A549 (cell line): ENCODE measurements at regions not wholly inside any gene's neighbourhood (a gene's known extent, or its start where the extent isn't known, plus 50 kb on each side); places are given as distances from the start of the nearest gene placed in this dataset.

Source experiments
- ATAC-seq, 2 experiments: fragments of 200-7000 bp in 1 of 2; fragments of >200 bp in 1 of 2; cut with Nextera tagmentation in 1 of 2; cut with Tn5 transposase in 1 of 2; 3 replicates each; pipeline versions ENCODE4 v1.8.0 to v1.9.1; 2018 to 2020; ENCODE audit warnings: mild to moderate bottlenecking in 1 of 2, moderate library complexity in 1 of 2
- CTCF ChIA-PET: fragments of 300-600 bp; sonication (Branson Sonifier 250); formaldehyde crosslinking; extraction: SDS; loops from one replicate; lab custom pipeline; 2021; ENCODE audit warnings: antibody characterized with exemption, inconsistent platforms; lab: Yijun Ruan, JAX
- POLR2A ChIA-PET: fragments of 350-600 bp; formaldehyde crosslinking; extraction: SDS; loops from one replicate; lab custom pipeline; 2021; ENCODE audit warnings: antibody characterized with exemption, inconsistent platforms; lab: Yijun Ruan, JAX
- DNase-seq, 2 experiments: peaks; one replicate each; pipeline versions ENCODE4 v3.0.0 to v3.0.0-alpha.2; 2011 to 2016; ENCODE audit warnings: low read depth in 1 of 2, low spot score in 1 of 2
- FAIRE-seq: peaks from 2 replicates; lab custom pipeline; 2011; peaks lifted over from hg19 to GRCh38; lab: Jason Lieb, UNC
- H3K27ac ChIP-seq, 2 experiments: fragments of >200 bp; sonication (Bioruptor Twin); formaldehyde crosslinking; 3 replicates each; pipeline ENCODE4 v1.5.1; 2016 to 2017
- H3K4me1 ChIP-seq: fragments of >200 bp; sonication (Bioruptor Twin); formaldehyde crosslinking; 3 replicates; pipeline ENCODE4 v1.6.1; 2016
- H3K4me2 ChIP-seq: fragments of >200 bp; sonication (Bioruptor Twin); formaldehyde crosslinking; 3 replicates; pipeline ENCODE4 v1.6.1; 2016
- H3K4me3 ChIP-seq: fragments of >200 bp; sonication (Bioruptor Twin); formaldehyde crosslinking; 3 replicates; pipeline ENCODE4 v1.5.1; 2016
- H3K9me3 ChIP-seq: fragments of >200 bp; sonication (Bioruptor Twin); formaldehyde crosslinking; 3 replicates; pipeline ENCODE4 v1.6.1; 2016
- ATOH8 ChIP-seq: fragments of 250-450 bp; sonication (Bioruptor Pico); IDR thresholded peaks from 2 replicates; pipeline ENCODE4 v1.5.0; 2020; ENCODE audit warnings: low read depth, mild to moderate bottlenecking, moderate library complexity
- BHLHE40 ChIP-seq: IDR thresholded peaks from 2 replicates; pipeline ENCODE4 v1.6.1; 2012; ENCODE audit warnings: low read depth, low read length, inconsistent platforms
- CBX8 ChIP-seq: fragments of 200-600 bp; sonication (generic); IDR thresholded peaks from 2 replicates; pipeline ENCODE4 v1.6.1; 2016
- CEBPB ChIP-seq, 2 experiments: fragments of >200 bp in 1 of 2; sonication (Bioruptor Twin) in 1 of 2; formaldehyde crosslinking in 1 of 2; IDR thresholded peaks; 2 replicates each; pipeline ENCODE4 v1.6.1; 2012 to 2016
- CTCF ChIP-seq: fragments of >200 bp; sonication (Bioruptor Twin); formaldehyde crosslinking; IDR thresholded peaks from 3 replicates; pipeline ENCODE4 v1.5.1; 2016
- EHMT2 ChIP-seq: fragments of 200-600 bp; sonication (generic); IDR thresholded peaks from 2 replicates; pipeline ENCODE4 v1.6.1; 2016; ENCODE audit warnings: antibody characterized with exemption, low read depth, mild to moderate bottlenecking, moderate library complexity
- HMGXB4 ChIP-seq: fragments of 250-450 bp; sonication (Bioruptor Pico); IDR thresholded peaks from 2 replicates; pipeline ENCODE4 v1.5.0; 2021; ENCODE audit warnings: mild to moderate bottlenecking, moderate library complexity, borderline replicate concordance
- JUN ChIP-seq, 2 experiments: fragments of >200 bp; sonication (Bioruptor Twin); formaldehyde crosslinking; IDR thresholded peaks; 2 replicates in 1 of 2; 3 replicates in 1 of 2; pipeline ENCODE4 v1.6.1; 2016 to 2017
- KDM5A ChIP-seq: fragments of 200-600 bp; sonication (generic); IDR thresholded peaks from 2 replicates; pipeline ENCODE4 v1.6.1; 2016; ENCODE audit warnings: antibody characterized with exemption, mild to moderate bottlenecking
- MAFK ChIP-seq: fragments of 450-650 bp; IDR thresholded peaks from 2 replicates; pipeline ENCODE4 v1.6.1; 2014; ENCODE audit not compliant: partially characterized antibody
- MAZ ChIP-seq: fragments of 150-350 bp; IDR thresholded peaks from 2 replicates; pipeline ENCODE4 v1.6.1; 2014; ENCODE audit warnings: antibody characterized with exemption, low read depth, low read length, borderline replicate concordance
- MYC ChIP-seq: IDR thresholded peaks from 2 replicates; pipeline ENCODE4 v1.6.1; 2012; ENCODE audit warnings: mild to moderate bottlenecking, inconsistent platforms, low read length, improper control_type of control experiment, borderline replicate concordance
- NPAS2 ChIP-seq: fragments of 250-450 bp; sonication (Bioruptor Pico); IDR thresholded peaks from 2 replicates; pipeline ENCODE4 v1.8.0; 2022; ENCODE audit warnings: mild to moderate bottlenecking, moderate library complexity, borderline replicate concordance
- NR3C1 ChIP-seq: fragments of >200 bp; sonication (Bioruptor Twin); formaldehyde crosslinking; IDR thresholded peaks from 3 replicates; pipeline ENCODE4 v1.6.1; 2017
- PHF8 ChIP-seq: fragments of 200-600 bp; sonication (generic); IDR thresholded peaks from 2 replicates; pipeline ENCODE4 v1.6.1; 2016; ENCODE audit warnings: low read depth, mild to moderate bottlenecking, antibody characterized with exemption, moderate library complexity, borderline replicate concordance
- POLR2A ChIP-seq: IDR thresholded peaks from 2 replicates; pipeline ENCODE4 v1.6.1; 2012; ENCODE audit warnings: mild to moderate bottlenecking, low read length
- RARB ChIP-seq: fragments of 250-450 bp; sonication (Bioruptor Pico); IDR thresholded peaks from 2 replicates; pipeline ENCODE4 v1.8.0; 2021; ENCODE audit warnings: mild to moderate bottlenecking, moderate library complexity
- RNF2 ChIP-seq: fragments of 200-600 bp; sonication (generic); IDR thresholded peaks from 2 replicates; pipeline ENCODE4 v1.6.1; 2016; ENCODE audit warnings: low read depth, mild to moderate bottlenecking, antibody characterized with exemption, moderate library complexity, borderline replicate concordance
- SREBF2 ChIP-seq: fragments of 450-650 bp; IDR thresholded peaks from 2 replicates; pipeline ENCODE4 v1.6.1; 2014; ENCODE audit warnings: mild to moderate bottlenecking, moderate library complexity
- TP53 ChIP-seq: fragments of 250-450 bp; sonication (Bioruptor Pico); IDR thresholded peaks from 2 replicates; pipeline ENCODE4 v1.5.0; 2021; ENCODE audit warnings: mild to moderate bottlenecking, moderate library complexity
- ZSCAN20 ChIP-seq: fragments of 250-450 bp; sonication (Bioruptor Pico); IDR thresholded peaks from 2 replicates; pipeline ENCODE4 v1.8.0; 2022; ENCODE audit warnings: mild to moderate bottlenecking, moderate library complexity
- WGBS: methylation state at CpG from one replicate; pipeline ENCODE4 v1.1.6; 2017; ENCODE audit errors: missing lambda C conversion rate; 5-methylcytosine and 5-hydroxymethylcytosine counted together

GRCh38 chr1:228911225-228912210 is 176.2 kb downstream of the RHOU start:
- FAIRE-seq (no peak), DNase-seq (no peak), ATAC-seq (no peak)
- no peak for TF ChIP-seq JUN (IDR thresholded peaks at IDR 0.05)
- TF ChIP-seq RNF2, result no peak
- no peak for TF ChIP-seq NR3C1
- CTCF ChIA-PET, result no interaction called here
- Histone ChIP-seq H3K4me1 (no peaks in the 10 kb centered on the region), H3K27ac (no peak overlapping the region), H3K4me2 (no peak overlapping the region), H3K4me3 (no peak overlapping the region), H3K9me3 (no peaks in the 10 kb centered on the region)
- WGBS, result 82% methylated on average over 13 of the region's 14 CpGs
- POLR2A ChIA-PET, result no interaction called here

GRCh38 chr1:228913626-228914414 is 178.5 kb downstream of the RHOU start:
- Histone ChIP-seq H3K9me3 (no peaks in the 10 kb centered on the region), H3K4me1 (no peaks in the 10 kb centered on the region), H3K4me2 (no peak overlapping the region), H3K27ac (no peak overlapping the region), H3K4me3 (no peak overlapping the region)
- no peak for FAIRE-seq
- CTCF ChIA-PET, result interaction anchor here (0.5 to 1.8 kb wide), 3 partner anchors 10 to 68 kb away, joined by 3 to 6 read pairs (median 3); no protein-coding TSS in a partner anchor
- POLR2A ChIA-PET, result no interaction called here
- WGBS, result 93% methylated on average over 8 of the region's 8 CpGs
- ATAC-seq, result no peak
- TF ChIP-seq CTCF, result no peak
- TF ChIP-seq KDM5A, result no peak
- TF ChIP-seq MYC, result no peak
- no peak for DNase-seq

- no peak for TF ChIP-seq ZSCAN20 (CRISPR knock-in tag)
- no peak for TF ChIP-seq BHLHE40
- no peak for TF ChIP-seq PHF8
- TF ChIP-seq HMGXB4 (CRISPR knock-in tag), result no peak
- no peak for TF ChIP-seq EHMT2
- no peak for TF ChIP-seq POLR2A
- no peak for TF ChIP-seq NPAS2
- TF ChIP-seq SREBF2, result no peak
- TF ChIP-seq CBX8, result no peak
- no peak for TF ChIP-seq MAFK
- TF ChIP-seq TP53 (CRISPR knock-in tag), result no peak
- no peak for TF ChIP-seq MYC
- no peak for TF ChIP-seq RARB (CRISPR knock-in tag)
- TF ChIP-seq CEBPB (IDR thresholded peaks at IDR 0.05), result no peak
- no peak for TF ChIP-seq RNF2
- TF ChIP-seq MAZ, result no peak
- TF ChIP-seq ATOH8 (CRISPR knock-in tag), result no peak
- 95% methylated on average over 1 of the region's 1 CpG for WGBS
- ChIA-PET POLR2A (no interaction called here), CTCF (interaction anchor here (1.8 kb wide), 1 partner anchor 11 kb away, joined by 6 read pairs; no protein-coding TSS in a partner anchor)
- DNase-seq (no peak), FAIRE-seq (no peak), ATAC-seq (no peak)
- no peak overlapping the region for H3K27ac ChIP-seq
- no peaks in the 10 kb centered on the region for H3K9me3 ChIP-seq
- H3K4me2 ChIP-seq, result no peak overlapping the region
- H3K4me3 ChIP-seq, result no peak overlapping the region
- no peaks in the 10 kb centered on the region for H3K4me1 ChIP-seq
Observed at GRCh38 chr1:228914700-228915099, 179.4 kb downstream of the RHOU start.
